ENCODE measurements at regions not wholly inside any gene's neighbourhood (a gene's known extent, or its start where the extent isn't known, plus 50 kb on each side); places are given as distances from the start of the nearest gene placed in this dataset.

GRCh38 chr4:130416228-130416627 lies 1320.3 kb downstream of the C4orf33 start:
- no peak overlapping the region for H3K27ac ChIP-seq (ENCODE audit: low read depth in 1 of 2, low read length in 2 of 2)
- H3K27me3 ChIP-seq (ENCODE audit: control insufficient read depth in 2 of 2, insufficient read depth in 2 of 2, low read length in 2 of 2) = no peaks in the 10 kb centered on the region
- Mint-ChIP-seq H3K4me3 (no peak overlapping the region), H3K27me3 (ENCODE audit: low read depth in 3 of 3) (no peaks in the 10 kb centered on the region), H3K36me3 (no peaks in the 10 kb centered on the region), H3K27ac (no peak overlapping the region), H3K4me1 (no peaks in the 10 kb centered on the region), H3K9me3 (peaks cover 0 to 1% (median 0%) of the 10 kb centered on the region in 7 donors)
- H3K4me1 ChIP-seq (ENCODE audit: control insufficient read depth in 1 of 2, insufficient read depth in 2 of 2, low read length in 2 of 2) = no peaks in the 10 kb centered on the region
- no peak overlapping the region for H3K4me3 ChIP-seq (replicated peaks in 1 of 3; ENCODE audit: low read depth in 2 of 3, low read length in 3 of 3)
- H3K36me3 ChIP-seq (replicated peaks in 1 of 2; ENCODE audit: control insufficient read depth in 1 of 2, insufficient read depth in 2 of 2, low read length in 2 of 2) = no peaks in the 10 kb centered on the region
- no peak overlapping the region for H2AFZ ChIP-seq (ENCODE audit: insufficient read depth, low read depth, low read length, poor library complexity, severe bottlenecking)
- DNase-seq = no peak
- H4K20me1 ChIP-seq (ENCODE audit: insufficient read depth, low read length) = no peaks in the 10 kb centered on the region
- no peak overlapping the region for H3K9ac ChIP-seq (ENCODE audit: insufficient read depth, low read length, poor library complexity, severe bottlenecking)
- no CpG with 5 or more reads among the region's 1 CpG for WGBS (ENCODE audit: insufficient coverage)
- intact Hi-C loops (cut with micrococcal nuclease) = no loop called here
- no peaks in the 10 kb centered on the region for H3K79me2 ChIP-seq (ENCODE audit: insufficient read depth, low read length)
- H3K9me3 ChIP-seq (replicated peaks in 1 of 2; ENCODE audit: control insufficient read depth in 1 of 2, insufficient read depth in 1 of 2, low read length in 2 of 2) = no peaks in the 10 kb centered on the region
- H3K4me2 ChIP-seq (replicated peaks; ENCODE audit: extremely low read depth, low read length, poor library complexity, severe bottlenecking) = no peak overlapping the region
- TF ChIP-seq CTCF (IDR thresholded peaks at IDR 0.05) = no peak

GRCh38 chr4:130419211-130419975 lies 1323.4 kb downstream of the C4orf33 start:
- Mint-ChIP-seq H3K4me1 (no peaks in the 10 kb centered on the region), H3K27me3 (ENCODE audit: low read depth in 3 of 3) (no peaks in the 10 kb centered on the region), H3K27ac (no peak overlapping the region), H3K36me3 (no peaks in the 10 kb centered on the region), H3K9me3 (no peaks in the 10 kb centered on the region), H3K4me3 (no peak overlapping the region)
- Histone ChIP-seq H3K4me2 (replicated peaks; ENCODE audit: extremely low read depth, low read length, poor library complexity, severe bottlenecking) (no peak overlapping the region), H3K9ac (ENCODE audit: insufficient read depth, low read length, poor library complexity, severe bottlenecking) (no peak overlapping the region), H3K36me3 (replicated peaks in 1 of 2; ENCODE audit: control insufficient read depth in 1 of 2, insufficient read depth in 2 of 2, low read length in 2 of 2) (no peaks in the 10 kb centered on the region), H3K4me3 (replicated peaks in 1 of 3; ENCODE audit: low read depth in 2 of 3, low read length in 3 of 3) (no peak overlapping the region), H4K20me1 (ENCODE audit: insufficient read depth, low read length) (no peaks in the 10 kb centered on the region), H3K4me1 (ENCODE audit: control insufficient read depth in 1 of 2, insufficient read depth in 2 of 2, low read length in 2 of 2) (no peaks in the 10 kb centered on the region), H3K27ac (ENCODE audit: low read depth in 1 of 2, low read length in 2 of 2) (no peak overlapping the region), H3K79me2 (ENCODE audit: insufficient read depth, low read length) (no peaks in the 10 kb centered on the region), H2AFZ (ENCODE audit: insufficient read depth, low read depth, low read length, poor library complexity, severe bottlenecking) (no peak overlapping the region), H3K27me3 (ENCODE audit: control insufficient read depth in 2 of 2, insufficient read depth in 2 of 2, low read length in 2 of 2) (no peaks in the 10 kb centered on the region), H3K9me3 (replicated peaks in 1 of 2; ENCODE audit: control insufficient read depth in 1 of 2, insufficient read depth in 1 of 2, low read length in 2 of 2) (no peaks in the 10 kb centered on the region)
- intact Hi-C loops (cut with micrococcal nuclease) = no loop called here
- TF ChIP-seq CTCF (IDR thresholded peaks at IDR 0.05) = no peak
- WGBS (ENCODE audit: insufficient coverage) = no CpG with 5 or more reads among the region's 4 CpGs
- no peak for DNase-seq
